ENCODE measurements at regions not wholly inside any gene's neighbourhood (a gene's known extent, or its start where the extent isn't known, plus 50 kb on each side); places are given as distances from the start of the nearest gene placed in this dataset.

GRCh38 chr2:136653861-136654260 is 111.5 kb upstream of the THSD7B start:
- H3K79me2 ChIP-seq (ENCODE audit: control insufficient read depth, insufficient read depth, low read length): no peaks in the 10 kb centered on the region
- TF ChIP-seq BCLAF1 (IDR thresholded peaks at IDR 0.05; ENCODE audit: borderline replicate concordance in 1 of 2, control insufficient read depth in 1 of 2, low read depth in 2 of 2, low read length in 1 of 2) (no peak), NR2F6 (CRISPR knock-in tag; IDR thresholded peaks at IDR 0.05) (no peak), PHF20 (IDR thresholded peaks at IDR 0.05; ENCODE audit: partially characterized antibody) (no peak), BMI1 (IDR thresholded peaks at IDR 0.05; ENCODE audit: low read length) (no peak), CBX5 (IDR thresholded peaks at IDR 0.05; ENCODE audit: borderline replicate concordance, low read depth) (no peak), ZNF511 (CRISPR knock-in tag; IDR thresholded peaks at IDR 0.05) (no peak), CBX2 (IDR thresholded peaks at IDR 0.05; ENCODE audit: insufficient read depth, low read length, poor library complexity, severe bottlenecking) (no peak), POLR2B (IDR thresholded peaks at IDR 0.05; ENCODE audit: low read depth, partially characterized antibody) (no peak), SIRT6 (IDR thresholded peaks at IDR 0.05; ENCODE audit: low read depth, low read length) (no peak), MIER1 (IDR thresholded peaks at IDR 0.05; ENCODE audit: low read depth) (no peak), NUFIP1 (IDR thresholded peaks at IDR 0.05; ENCODE audit: partially characterized antibody) (no peak), FOXA3 (CRISPR knock-in tag; conservative IDR thresholded peaks at IDR 0.05 in 1 of 2, IDR thresholded peaks at IDR 0.05 in 1 of 2) (no peak), SNRNP70 (optimal IDR thresholded peaks at IDR 0.05; ENCODE audit: low read depth, low read length) (no peak)
- no peaks in the 10 kb centered on the region for H3K4me1 ChIP-seq (replicated peaks in 1 of 2; ENCODE audit: control insufficient read depth in 2 of 2, insufficient read depth in 2 of 2, low read length in 2 of 2)
- H4K20me1 ChIP-seq (replicated peaks; ENCODE audit: control insufficient read depth, insufficient read depth, low read length): no peaks in the 10 kb centered on the region
- H3K9me1 ChIP-seq (ENCODE audit: control insufficient read depth, insufficient read depth, low read length): no peaks in the 10 kb centered on the region
- H3K27ac ChIP-seq (ENCODE audit: extremely low read depth, low read depth, low read length): no peak overlapping the region
- ChIA-PET POLR2A (no interaction called here), CTCF (ENCODE audit: low intra/inter-chr PET ratio) (no interaction called here)
- FAIRE-seq: no peak
- H3K9ac ChIP-seq (ENCODE audit: insufficient read depth in 1 of 2, low read depth in 2 of 2, low read length in 2 of 2): no peak overlapping the region
- no peak overlapping the region for H2AFZ ChIP-seq (ENCODE audit: low read depth, low read length)
- H3K36me3 ChIP-seq (ENCODE audit: control insufficient read depth, insufficient read depth, low read length): no peaks in the 10 kb centered on the region
- no peak for DNase-seq (ENCODE audit: extremely low read depth in 1 of 4, low spot score in 3 of 4)
- BruUV-seq (replicated peaks): no TSS peak
- H3K9me3 ChIP-seq (replicated peaks; ENCODE audit: control insufficient read depth, insufficient read depth, low read depth, low read length): no peaks in the 10 kb centered on the region
- in situ Hi-C loops (cut with MboI) (no loop called here), intact Hi-C loops (cut with micrococcal nuclease) (no loop called here)
- no peak overlapping the region for H3K4me3 ChIP-seq
- no peak for ATAC-seq
- H3K27me3 ChIP-seq (ENCODE audit: control insufficient read depth in 2 of 2, insufficient read depth in 2 of 2, low read length in 2 of 2): no peaks in the 10 kb centered on the region
- no peak overlapping the region for H3K4me2 ChIP-seq (ENCODE audit: insufficient read depth, low read length)
- 6% methylated on average over 2 of the region's 2 CpGs for WGBS (ENCODE audit: insufficient coverage, low coverage, missing lambda C conversion rate)
